ENCODE measurements at regions not wholly inside any gene's neighbourhood (a gene's known extent, or its start where the extent isn't known, plus 50 kb on each side); places are given as distances from the start of the nearest gene placed in this dataset.

DNA sequence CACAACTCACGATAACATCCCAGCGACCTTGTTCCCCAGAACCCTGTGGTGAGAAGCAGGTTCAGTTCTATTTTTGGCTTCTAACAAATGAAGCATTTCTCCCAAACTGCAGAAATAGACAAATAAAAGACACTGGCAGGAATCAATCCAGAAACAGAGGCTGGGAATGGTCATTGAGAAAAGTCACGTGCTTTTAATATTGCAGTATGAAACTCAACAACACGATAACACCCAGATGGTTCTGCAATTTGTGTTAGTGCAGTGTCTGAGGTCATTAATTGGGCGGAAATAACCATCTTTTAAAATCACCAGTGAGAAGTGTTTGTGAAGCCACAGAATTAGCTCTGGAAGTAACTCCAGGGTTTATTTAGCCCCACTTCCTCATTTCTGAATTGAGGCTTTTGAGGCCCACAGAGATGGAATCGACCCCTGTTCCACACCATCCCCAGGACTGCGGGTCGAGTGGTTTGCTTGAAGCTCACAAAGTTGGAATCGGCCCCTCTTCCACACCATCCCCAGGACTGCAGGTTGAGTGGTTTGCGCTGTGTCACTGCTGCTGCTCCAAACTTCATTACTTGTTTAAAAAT is 164.7 kb upstream of the IRX4 start:
- H4K20me1 ChIP-seq (ENCODE audit: insufficient read depth) = no peaks in the 10 kb centered on the region
- no peak overlapping the region for H3K9ac ChIP-seq (ENCODE audit: low read length)
- H3K36me3 ChIP-seq (ENCODE audit: insufficient read depth, low read length) = no peaks in the 10 kb centered on the region
- no peak overlapping the region for H3K27ac ChIP-seq (ENCODE audit: low read length)
- no peak overlapping the region for H3K4me2 ChIP-seq (ENCODE audit: low read length)
- H3K9me2 ChIP-seq (ENCODE audit: insufficient read depth, low read length) = no peaks in the 10 kb centered on the region
- TF ChIP-seq RAD21 (conservative IDR thresholded peaks at IDR 0.05) = no peak
- TF ChIP-seq EZH2 (IDR thresholded peaks at IDR 0.05; ENCODE audit: borderline replicate concordance, insufficient read depth, low read length, poor library complexity, severe bottlenecking) = no peak
- TF ChIP-seq SMC3 (conservative IDR thresholded peaks at IDR 0.05; ENCODE audit: poor library complexity) = no peak
- TF ChIP-seq, protein P1, sequence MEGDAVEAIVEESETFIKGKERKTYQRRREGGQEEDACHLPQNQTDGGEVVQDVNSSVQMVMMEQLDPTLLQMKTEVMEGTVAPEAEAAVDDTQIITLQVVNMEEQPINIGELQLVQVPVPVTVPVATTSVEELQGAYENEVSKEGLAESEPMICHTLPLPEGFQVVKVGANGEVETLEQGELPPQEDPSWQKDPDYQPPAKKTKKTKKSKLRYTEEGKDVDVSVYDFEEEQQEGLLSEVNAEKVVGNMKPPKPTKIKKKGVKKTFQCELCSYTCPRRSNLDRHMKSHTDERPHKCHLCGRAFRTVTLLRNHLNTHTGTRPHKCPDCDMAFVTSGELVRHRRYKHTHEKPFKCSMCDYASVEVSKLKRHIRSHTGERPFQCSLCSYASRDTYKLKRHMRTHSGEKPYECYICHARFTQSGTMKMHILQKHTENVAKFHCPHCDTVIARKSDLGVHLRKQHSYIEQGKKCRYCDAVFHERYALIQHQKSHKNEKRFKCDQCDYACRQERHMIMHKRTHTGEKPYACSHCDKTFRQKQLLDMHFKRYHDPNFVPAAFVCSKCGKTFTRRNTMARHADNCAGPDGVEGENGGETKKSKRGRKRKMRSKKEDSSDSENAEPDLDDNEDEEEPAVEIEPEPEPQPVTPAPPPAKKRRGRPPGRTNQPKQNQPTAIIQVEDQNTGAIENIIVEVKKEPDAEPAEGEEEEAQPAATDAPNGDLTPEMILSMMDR (IDR thresholded peaks at IDR 0.05; ENCODE audit: poor library complexity, severe bottlenecking) = no peak
- no peak for TF ChIP-seq TAF1 (IDR thresholded peaks at IDR 0.05; ENCODE audit: low read depth)
- TF ChIP-seq, protein P2, sequence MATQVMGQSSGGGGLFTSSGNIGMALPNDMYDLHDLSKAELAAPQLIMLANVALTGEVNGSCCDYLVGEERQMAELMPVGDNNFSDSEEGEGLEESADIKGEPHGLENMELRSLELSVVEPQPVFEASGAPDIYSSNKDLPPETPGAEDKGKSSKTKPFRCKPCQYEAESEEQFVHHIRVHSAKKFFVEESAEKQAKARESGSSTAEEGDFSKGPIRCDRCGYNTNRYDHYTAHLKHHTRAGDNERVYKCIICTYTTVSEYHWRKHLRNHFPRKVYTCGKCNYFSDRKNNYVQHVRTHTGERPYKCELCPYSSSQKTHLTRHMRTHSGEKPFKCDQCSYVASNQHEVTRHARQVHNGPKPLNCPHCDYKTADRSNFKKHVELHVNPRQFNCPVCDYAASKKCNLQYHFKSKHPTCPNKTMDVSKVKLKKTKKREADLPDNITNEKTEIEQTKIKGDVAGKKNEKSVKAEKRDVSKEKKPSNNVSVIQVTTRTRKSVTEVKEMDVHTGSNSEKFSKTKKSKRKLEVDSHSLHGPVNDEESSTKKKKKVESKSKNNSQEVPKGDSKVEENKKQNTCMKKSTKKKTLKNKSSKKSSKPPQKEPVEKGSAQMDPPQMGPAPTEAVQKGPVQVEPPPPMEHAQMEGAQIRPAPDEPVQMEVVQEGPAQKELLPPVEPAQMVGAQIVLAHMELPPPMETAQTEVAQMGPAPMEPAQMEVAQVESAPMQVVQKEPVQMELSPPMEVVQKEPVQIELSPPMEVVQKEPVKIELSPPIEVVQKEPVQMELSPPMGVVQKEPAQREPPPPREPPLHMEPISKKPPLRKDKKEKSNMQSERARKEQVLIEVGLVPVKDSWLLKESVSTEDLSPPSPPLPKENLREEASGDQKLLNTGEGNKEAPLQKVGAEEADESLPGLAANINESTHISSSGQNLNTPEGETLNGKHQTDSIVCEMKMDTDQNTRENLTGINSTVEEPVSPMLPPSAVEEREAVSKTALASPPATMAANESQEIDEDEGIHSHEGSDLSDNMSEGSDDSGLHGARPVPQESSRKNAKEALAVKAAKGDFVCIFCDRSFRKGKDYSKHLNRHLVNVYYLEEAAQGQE (IDR thresholded peaks at IDR 0.05; ENCODE audit: borderline replicate concordance) = no peak
- TF ChIP-seq POLR2AphosphoS5 (IDR thresholded peaks at IDR 0.05) = no peak
- no peak for TF ChIP-seq MXI1 (conservative IDR thresholded peaks at IDR 0.05; ENCODE audit: poor library complexity, severe bottlenecking)
- no peak for TF ChIP-seq EP300 (conservative IDR thresholded peaks at IDR 0.05; ENCODE audit: poor library complexity, severe bottlenecking)
- no peak overlapping the region for H3K4me3 ChIP-seq (ENCODE audit: low read length)
- no peaks in the 10 kb centered on the region for H3F3A ChIP-seq (ENCODE audit: insufficient read depth, low read length, poor library complexity, severe bottlenecking)
- no peak overlapping the region for H2AFZ ChIP-seq (ENCODE audit: low read depth, low read length)
- no peaks in the 10 kb centered on the region for H3K9me3 ChIP-seq (ENCODE audit: low read length)
- no peaks in the 10 kb centered on the region for H3K27me3 ChIP-seq (ENCODE audit: insufficient read depth, low read depth, low read length)
- H3K79me2 ChIP-seq (replicated peaks; ENCODE audit: insufficient read depth, low read length) = no peaks in the 10 kb centered on the region

DNA sequence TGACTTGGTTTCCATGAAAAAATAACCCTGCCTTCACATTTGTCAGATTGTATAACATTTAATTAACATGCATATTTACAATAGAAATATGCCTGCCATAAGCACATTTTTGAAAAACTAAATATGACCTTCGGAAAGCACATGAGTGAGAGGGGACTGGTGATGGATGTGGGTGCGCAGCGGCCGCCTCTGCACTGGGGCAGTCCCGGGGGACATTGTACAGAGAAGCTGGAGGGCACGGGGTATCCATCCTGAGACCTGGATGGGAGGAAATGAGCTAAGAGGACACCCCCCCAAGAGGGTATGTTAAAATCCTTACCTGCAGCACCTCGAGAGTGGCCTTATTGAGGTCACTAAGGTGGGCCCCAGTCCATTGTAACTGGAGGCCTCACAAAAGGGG is 161.3 kb upstream of the IRX4 start:
- no peaks in the 10 kb centered on the region for H3K27me3 ChIP-seq (ENCODE audit: insufficient read depth, low read depth, low read length)
- no peaks in the 10 kb centered on the region for H3K9me2 ChIP-seq (ENCODE audit: insufficient read depth, low read length)
- H4K20me1 ChIP-seq (ENCODE audit: insufficient read depth) = no peaks in the 10 kb centered on the region
- H3K27ac ChIP-seq (ENCODE audit: low read length) = no peak overlapping the region
- H3F3A ChIP-seq (ENCODE audit: insufficient read depth, low read length, poor library complexity, severe bottlenecking) = no peaks in the 10 kb centered on the region
- TF ChIP-seq SMC3 (conservative IDR thresholded peaks at IDR 0.05; ENCODE audit: poor library complexity) (no peak), RAD21 (conservative IDR thresholded peaks at IDR 0.05) (no peak), EP300 (conservative IDR thresholded peaks at IDR 0.05; ENCODE audit: poor library complexity, severe bottlenecking) (no peak), TAF1 (IDR thresholded peaks at IDR 0.05; ENCODE audit: low read depth) (no peak), EZH2 (IDR thresholded peaks at IDR 0.05; ENCODE audit: borderline replicate concordance, insufficient read depth, low read length, poor library complexity, severe bottlenecking) (no peak), POLR2AphosphoS5 (IDR thresholded peaks at IDR 0.05) (no peak), MXI1 (conservative IDR thresholded peaks at IDR 0.05; ENCODE audit: poor library complexity, severe bottlenecking) (no peak)
- TF ChIP-seq, protein P1 (IDR thresholded peaks at IDR 0.05; ENCODE audit: poor library complexity, severe bottlenecking) = no peak
- TF ChIP-seq, protein P2 (IDR thresholded peaks at IDR 0.05; ENCODE audit: borderline replicate concordance) = no peak
- H3K9me3 ChIP-seq (ENCODE audit: low read length) = no peaks in the 10 kb centered on the region
- H3K79me2 ChIP-seq (replicated peaks; ENCODE audit: insufficient read depth, low read length) = no peaks in the 10 kb centered on the region
- no peak overlapping the region for H3K9ac ChIP-seq (ENCODE audit: low read length)
- H3K4me3 ChIP-seq (ENCODE audit: low read length) = no peak overlapping the region
- H3K36me3 ChIP-seq (ENCODE audit: insufficient read depth, low read length) = no peaks in the 10 kb centered on the region
- no peak overlapping the region for H3K4me2 ChIP-seq (ENCODE audit: low read length)
- H2AFZ ChIP-seq (ENCODE audit: low read depth, low read length) = no peak overlapping the region

All from neural cell (in vitro differentiated cells).